ENCODE measurements at regions not wholly inside any gene's neighbourhood (a gene's known extent, or its start where the extent isn't known, plus 50 kb on each side); places are given as distances from the start of the nearest gene placed in this dataset.

DNA sequence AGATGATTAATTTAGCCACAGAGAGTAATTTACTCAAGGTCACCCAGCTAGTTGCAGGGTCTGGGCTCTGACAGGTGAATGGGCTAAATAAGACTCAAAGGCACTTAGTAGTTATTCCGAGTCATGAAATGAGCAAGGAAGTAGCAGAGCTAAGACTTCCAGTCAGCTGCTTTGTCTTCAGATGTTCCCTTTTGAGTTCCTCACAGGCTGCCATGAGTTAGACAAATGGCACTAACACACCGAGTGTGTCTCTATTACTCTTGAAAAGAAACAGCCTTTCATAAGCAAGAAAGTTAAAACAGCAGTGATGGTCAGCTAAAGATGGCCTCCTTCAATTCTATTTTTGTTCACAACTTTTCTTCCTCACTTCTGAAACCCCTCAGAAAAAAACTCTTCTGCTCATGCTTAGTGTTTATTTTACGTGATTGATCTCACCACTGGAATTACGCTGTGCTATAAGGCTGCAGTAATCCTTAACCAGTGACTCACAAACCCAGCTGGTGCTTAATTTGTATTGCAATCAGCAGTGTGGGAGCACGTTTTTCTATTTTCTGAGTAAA lies 389.1 kb downstream of the AASDHPPT start:
- DNase-seq, result no peak

DNA sequence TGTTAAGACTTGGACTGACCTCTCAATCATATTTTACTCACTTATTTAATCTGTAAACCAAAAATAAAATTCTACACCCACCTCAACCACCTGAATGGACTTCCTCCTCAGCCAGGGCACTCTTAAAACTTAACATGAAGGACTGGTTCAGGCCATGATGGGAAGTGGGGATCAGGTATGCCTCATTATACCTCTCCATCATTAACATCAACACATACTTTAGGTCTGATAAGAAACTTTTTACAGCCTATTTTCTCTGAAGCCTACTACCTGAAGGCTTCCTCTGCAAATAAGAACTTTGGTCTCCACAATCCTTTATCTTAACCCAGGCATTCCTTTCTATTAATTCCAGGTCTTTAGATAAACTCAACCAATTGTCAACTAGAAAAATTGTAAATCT lies 390.0 kb downstream of the AASDHPPT start:
- no peak for DNase-seq

DNA sequence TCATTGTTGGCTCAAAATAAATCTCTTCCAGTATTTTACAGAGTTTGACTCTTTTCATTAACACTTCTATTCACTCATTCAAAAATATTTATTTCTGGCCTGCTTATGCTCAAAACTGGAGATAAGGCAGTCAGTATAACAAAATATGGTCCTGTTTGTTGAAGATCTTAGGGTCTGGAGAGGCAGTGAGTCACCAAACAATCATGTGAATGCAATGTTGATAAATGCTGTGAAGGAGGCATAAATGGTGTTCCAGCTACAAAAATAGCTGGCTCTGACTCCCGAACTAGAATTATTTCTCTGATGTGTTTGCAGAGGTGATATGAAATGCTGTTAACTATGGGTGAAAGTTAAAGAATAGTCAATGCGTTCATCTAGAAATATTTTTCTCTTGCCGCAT lies 390.6 kb downstream of the AASDHPPT start:
- DNase-seq, result no peak

DNA sequence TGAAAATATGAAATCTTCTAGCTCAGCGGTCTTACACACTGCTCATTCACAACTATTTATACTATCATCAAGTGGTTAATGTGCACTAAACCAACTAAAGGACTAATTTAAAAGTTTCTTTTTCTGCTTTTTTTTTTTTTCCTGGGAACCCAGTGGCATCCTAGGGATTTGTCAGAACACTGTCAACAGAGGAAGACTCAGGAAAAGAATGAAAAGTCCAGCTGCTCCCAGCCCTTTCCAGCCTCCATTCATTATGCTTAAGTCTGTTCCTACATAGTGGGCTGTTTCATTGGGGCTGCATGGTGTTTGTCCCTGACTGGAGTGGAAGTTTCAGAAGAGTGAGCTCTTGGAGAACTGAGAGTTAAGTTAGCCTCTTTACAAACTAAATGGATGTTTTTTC lies 391.1 kb downstream of the AASDHPPT start:
- no peak for DNase-seq

DNA sequence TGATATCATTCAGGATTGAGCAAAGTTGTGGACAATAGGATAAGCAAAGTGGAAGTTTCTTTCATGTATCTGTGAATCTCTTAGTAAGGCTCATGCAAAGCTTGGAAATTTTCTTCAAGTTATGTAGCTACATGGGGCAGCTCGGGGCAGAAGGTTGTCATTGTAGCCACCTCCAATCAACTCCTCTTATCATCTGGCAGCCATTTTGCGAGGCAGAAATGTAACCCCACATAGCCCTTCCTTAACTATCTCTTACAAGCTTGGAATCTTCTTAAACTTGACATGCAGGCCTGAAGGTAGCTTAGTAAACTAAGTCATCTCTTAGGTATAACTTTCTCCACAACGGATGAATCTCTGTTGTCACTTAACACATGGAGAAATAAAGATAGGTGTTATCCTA lies 392.8 kb downstream of the AASDHPPT start:
- DNase-seq, result no peak

DNA sequence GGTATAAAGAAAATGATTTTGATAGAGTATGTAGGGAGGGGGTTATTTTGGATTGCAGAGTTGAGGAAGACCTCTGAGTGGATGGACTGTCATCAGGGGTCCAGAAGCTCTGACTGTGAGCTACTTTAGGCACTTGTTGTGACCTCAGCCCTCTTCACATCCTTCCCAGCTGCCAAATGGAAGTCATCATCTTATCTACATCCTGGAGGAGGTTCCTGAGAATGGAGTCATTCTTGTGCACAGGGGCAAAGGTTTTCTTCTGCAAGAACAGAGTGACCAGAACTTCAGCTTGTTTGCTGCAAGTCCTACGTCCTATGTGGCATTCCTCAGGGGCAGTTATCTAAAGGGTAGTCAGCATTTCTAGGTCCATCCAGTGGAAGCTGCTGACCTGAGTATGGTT lies 393.8 kb downstream of the AASDHPPT start:
- DNase-seq, result no peak

DNA sequence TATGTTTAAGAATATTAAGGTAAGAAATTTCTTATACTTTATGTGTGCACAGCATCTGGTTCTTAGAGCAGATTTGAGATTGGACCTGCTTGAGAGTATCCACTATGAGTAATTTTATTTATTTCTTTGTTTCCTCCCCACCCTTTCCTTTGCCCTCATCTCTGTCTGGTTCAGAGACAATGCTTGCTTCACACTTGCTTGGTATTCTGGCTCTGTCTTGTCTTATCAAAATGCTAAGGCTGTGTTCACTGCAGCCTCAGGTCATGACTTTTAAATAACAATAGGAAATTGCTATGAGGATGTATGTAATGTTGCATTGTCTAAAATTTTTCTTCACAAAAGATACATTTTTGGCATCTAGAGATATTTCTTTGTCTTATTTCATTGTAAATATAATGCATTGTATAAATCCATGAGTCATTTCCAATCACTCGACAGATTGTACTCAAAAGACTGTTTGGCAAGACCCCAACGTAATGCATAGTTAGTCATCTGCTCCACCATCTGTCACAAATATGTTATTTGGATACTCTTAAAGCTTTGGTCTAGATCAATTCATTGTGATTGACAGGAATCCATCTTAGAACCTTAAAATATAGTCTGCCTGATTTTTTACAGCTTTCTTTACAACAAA lies 395.7 kb downstream of the AASDHPPT start:
- DNase-seq, result no peak

DNA sequence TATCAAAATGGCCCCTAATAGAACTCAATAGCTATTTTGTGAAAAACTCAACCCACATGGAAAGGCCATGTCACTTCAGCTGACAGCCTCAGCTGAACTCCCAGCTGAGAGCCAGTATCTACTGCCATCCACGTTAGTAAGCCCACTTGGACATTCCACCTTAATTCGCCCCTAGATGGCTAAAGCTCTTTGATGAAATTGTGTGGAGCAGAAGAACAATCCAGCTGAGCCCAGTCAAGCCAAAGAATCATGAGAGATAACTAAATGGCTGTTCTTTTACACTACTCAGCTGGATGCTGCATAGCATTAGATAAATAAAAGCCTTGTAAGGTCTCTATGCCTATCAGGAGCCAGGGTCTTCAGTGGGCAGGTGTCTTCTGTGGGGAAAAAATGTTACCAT lies 396.8 kb downstream of the AASDHPPT start:
- DNase-seq, result no peak

DNA sequence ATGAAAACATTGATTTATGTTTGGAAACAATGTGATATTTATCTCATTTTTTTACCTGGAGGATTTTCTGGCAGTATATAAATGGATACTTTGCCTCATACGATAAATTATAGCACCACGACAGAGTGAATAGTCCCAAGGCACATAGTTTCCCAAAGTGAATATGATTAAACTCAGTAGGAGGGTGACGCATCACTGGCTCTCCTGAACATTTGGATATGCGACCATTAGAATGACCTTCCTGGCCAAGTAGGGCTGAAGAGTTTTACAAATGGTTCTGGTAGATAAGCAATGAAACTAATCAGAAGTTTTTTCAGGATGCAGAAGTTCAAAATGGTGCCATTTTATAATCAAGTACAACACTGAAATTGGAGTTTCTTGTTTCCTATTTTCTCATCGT lies 397.7 kb downstream of the AASDHPPT start:
- DNase-seq, result no peak

DNA sequence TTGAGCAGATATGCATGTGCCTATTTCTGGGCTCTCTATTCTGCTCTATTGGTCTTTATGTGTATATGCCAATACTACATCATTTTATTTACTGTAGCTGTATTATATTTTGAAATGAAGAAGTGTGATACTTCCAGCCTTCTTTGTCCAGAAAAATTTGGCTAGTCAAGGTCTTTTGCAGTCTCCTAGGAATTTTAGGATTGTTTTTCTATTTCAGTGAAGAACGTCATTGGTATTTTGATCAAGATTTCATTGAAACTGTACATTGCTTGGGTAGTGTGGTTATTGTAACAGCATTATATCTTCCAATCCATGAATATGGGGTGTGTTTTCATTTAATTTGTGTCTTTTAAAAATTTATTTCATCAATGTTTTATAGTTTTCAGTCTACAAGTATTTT lies 400.3 kb downstream of the AASDHPPT start:
- no peak for DNase-seq

DNA sequence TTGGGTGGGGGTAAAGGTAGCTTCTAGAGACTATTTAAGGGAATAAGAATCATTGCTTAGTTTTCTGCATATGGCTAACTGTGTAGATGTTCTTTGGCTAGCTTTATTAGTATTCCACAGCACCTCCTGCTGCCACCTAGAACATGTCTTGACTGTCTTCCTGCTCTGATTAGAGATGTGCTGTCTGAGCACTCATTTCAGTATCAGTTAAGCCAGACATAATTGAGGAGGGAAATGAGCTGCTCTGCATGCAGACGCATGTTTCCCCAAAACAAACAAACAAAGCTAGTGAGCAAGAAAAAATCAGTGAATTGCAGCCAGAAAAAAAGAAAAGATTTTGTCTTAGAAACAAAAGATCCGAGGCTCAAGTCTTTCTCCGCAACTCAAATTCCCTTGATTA lies 402.2 kb downstream of the AASDHPPT start:
- no peak for DNase-seq

DNA sequence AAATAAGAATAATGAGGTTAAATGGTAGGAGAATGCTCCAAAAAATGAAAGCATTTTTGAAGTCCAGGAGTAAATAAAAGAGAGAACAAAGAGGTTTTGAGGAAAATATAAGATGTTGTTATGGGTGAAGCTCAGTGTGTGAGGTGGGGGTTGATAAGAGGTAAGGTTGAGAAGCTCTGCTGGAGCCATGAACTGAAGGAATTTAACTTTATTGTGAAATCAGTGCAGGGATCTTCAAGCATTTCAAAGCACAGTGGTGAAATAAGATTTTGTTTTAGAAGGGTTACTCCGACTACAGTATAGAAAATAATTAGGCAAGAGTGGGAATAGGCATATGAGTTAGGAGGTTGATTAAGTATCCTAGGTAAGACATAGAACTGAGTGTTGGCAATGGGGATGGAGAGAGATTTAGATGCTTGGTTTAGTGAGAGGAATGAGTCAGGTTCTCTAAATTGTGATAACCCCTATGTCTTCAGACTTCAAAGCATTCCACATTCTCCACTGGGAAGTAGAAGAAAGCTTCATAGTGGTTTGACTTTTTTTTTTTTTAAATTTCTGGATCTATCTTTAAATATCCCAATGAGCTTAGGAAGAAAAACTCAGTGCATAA lies 403.2 kb downstream of the AASDHPPT start:
- no peak for DNase-seq

DNA sequence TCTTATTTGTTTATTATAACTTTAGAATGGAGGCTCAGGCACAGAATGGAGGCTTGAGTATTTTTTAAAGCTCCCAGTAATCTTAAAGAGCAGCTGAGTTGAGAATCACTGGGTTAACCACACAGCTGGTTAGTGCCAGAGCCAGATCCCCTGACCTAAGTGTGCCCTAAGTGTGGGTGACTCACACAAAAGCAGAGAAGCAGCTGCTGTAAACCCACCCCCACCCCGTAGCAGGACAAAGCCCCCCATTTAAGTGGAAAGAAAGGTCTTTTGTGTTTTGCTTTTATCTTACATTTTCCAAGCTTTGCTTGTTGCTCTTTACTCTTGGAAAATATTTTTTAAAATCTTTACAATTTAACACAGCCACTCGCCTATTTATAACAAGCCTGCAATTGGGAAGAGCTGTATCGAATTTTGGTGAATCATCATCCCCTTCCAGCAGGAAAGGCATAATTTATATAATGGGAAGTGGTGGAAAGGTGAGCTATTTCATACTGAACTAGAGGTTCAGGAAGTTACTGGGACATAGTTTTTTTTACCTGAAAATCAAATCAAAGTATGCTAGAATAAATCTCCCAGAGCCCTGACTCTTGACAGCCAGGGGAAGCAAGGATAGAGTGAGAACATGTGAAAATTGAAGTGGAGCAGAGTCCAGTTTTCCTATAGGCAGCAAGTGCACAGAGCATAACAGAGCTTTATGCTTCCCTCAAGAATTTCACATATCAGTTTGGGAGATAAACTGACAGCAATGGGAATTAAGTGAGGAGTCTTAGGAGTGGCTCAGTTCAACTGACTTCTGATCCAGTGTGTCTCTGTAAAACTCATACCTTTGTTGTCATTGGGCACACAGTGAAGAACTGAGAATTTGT lies 405.7 kb downstream of the AASDHPPT start:
- no peak for DNase-seq

DNA sequence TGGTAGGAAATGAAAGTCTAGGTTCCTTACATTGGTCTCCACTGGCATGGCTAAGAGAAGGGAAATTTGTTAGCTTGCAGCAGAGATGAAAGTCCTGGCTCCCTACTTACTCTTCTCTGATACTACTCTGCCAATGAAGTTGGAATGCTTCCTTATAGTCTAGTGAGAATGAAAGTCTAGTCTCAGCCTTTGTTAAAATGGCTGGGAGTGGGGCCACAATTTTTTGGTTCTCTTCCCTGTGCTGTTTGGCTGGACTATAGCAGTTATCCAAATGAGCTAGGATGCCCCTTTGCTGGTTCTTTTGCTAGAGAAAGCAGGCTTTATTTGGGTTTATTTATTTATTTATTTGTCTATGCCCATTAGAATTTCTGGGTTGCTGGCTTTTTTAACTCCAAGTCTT lies 414.3 kb downstream of the AASDHPPT start:
- no peak for DNase-seq

DNA sequence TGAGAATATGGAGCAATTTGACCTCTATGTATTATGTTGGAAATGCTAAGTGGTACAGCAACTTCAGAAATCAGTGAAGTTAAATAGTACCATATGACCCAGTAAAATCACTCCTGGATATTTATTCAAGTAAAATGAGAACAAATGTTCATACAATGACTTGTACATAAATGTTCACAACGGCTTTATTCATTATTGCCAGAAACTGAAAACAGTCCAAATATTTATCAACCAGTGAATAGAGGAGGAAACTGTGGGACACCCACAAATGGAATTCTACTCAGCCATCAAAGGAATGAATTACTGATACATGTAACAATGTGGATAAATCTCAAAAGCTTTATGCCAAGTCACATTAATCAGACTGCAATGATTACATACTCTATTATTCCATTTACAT lies 416.3 kb downstream of the AASDHPPT start:
- no peak for DNase-seq

DNA sequence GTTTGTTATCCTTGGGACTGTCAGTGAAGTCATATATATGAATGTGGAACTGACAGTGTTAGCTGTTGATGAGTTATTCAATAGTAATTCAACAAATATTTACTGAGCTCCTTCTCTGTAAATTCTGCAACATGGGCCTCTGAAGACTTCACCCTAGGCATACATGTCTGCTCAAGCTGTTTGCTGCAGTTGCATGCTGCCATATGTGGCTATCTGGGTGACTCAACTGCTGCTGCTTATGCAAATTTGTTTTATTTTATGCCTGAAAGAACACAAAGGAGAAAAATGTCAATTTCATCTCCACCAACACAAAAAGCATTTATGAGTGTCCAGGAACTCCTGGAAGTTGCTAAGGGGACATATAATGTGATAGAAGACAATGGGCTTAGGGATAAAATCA lies 417.6 kb downstream of the AASDHPPT start:
- DNase-seq, result no peak

DNA sequence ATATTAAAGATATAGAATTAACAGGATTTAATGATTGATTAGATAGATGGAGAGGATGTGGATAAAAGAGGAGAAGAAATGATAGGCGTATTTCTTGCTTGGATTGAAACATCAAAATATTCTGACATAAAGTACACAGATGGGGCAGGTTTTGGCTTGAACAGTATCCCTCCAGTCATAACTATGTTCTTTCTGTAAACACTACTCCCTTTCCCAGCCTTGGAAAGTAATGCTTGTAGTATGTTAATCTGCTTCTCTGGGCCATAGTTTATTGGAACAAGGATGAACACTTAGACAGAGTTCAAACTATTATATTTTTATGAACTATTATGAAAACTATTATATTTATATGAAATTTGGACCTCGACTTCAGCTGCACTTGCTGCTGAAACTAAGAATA lies 419.2 kb downstream of the AASDHPPT start:
- no peak for DNase-seq

DNA sequence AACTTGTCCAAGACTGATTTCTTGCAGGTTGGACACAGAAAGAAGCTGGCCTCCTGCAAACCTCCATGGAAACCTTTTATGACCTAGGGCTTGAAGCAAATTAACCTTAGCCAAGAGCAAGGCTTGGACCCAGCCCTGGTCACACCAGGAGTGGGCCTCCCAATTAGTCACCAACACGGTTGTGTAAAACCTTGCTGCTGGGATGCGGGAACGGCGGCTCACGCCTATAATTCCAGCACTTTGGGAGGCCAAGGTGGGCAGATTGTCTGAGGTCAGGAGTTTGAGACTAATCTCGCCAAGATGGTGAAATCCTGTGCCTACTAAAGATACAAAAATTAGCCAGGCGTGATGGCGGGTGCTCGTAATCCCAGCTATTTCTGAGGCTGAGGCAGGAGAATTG lies 419.9 kb downstream of the AASDHPPT start:
- DNase-seq, result no peak

DNA sequence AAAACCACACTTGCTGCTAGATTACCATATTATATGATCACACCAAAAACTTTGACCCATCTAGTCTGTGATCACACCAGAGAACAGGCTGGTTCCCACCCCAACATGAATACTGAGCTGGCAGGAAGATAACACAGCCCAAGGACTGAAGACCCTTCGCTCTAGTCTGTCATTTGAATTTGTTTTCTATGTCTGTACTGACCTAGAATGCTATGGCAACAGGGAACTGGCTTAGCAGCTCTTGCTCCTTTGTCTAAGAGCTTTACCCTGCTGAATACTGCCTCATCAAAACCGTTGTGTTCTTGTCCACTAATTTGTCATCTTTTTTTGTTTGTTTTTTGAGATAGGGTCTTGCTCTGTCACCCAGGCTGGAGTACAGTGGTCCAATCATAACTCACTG lies 420.4 kb downstream of the AASDHPPT start:
- DNase-seq, result no peak

DNA sequence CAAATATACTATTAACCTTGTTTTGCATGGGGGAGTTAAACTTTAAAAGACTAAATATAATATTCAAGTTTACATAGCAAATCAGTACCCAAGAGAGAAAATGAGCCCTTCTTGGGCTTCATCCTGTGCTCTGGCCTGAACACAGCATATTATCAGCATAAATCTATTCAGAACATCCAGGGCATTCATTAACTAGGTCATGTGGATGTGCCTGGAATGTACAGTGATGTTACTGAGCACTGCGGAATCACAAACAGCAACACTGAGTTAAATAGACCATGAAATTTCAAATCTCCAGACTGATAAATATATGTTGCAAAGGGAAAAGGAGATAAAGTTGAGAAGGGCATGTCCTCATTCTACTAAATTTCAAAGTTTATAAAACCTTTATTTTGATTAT lies 426.4 kb downstream of the AASDHPPT start:
- no peak for DNase-seq

DNA sequence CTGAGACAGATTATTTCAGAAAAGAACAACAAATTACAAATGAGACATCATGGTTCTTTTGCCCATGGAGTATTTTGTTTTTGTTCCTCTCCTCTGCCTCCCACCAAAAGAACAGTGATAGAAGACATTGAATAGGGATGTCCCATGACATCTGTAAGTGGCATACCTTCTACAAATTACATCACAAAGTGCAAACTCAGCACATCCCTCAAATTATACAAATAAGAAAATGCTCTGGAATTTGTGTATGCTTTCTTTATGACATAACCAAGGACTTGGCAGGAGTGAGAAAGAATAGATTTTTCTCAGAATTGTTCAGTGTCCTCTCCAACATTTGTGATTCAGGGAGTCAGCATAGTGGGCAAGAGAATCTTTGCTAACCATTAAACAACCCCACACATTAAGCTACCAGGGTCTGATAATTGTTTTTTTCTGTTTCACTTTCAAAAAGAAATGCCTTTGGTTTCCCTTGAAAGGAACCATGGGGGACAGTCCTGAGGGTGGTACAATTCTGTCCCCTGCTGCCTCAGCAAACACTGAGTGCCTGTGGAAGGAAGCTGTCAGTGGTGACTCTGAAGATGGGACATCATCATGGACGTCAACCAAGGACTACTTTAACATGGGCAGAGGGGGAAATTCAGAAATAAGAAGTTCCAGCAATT lies 430.3 kb downstream of the AASDHPPT start:
- DNase-seq, result no peak

DNA sequence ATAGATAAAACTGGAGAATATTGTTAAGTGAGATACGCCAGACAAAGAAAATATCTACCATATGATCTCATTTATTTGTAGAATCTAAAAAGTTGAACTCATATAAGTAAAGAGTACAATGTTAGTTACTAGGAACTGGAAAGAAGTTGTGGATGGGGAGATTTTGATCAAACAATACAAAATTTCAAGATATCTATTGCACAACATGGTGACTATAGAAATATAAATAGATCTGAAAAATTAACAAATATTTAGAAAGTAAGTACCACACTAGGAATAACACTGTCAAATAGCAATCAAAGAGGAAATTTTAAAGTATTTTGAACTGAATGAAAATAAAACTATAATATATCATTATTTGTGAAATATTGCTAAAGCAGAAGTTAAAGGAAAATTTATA lies 437.2 kb downstream of the AASDHPPT start:
- no peak for DNase-seq

DNA sequence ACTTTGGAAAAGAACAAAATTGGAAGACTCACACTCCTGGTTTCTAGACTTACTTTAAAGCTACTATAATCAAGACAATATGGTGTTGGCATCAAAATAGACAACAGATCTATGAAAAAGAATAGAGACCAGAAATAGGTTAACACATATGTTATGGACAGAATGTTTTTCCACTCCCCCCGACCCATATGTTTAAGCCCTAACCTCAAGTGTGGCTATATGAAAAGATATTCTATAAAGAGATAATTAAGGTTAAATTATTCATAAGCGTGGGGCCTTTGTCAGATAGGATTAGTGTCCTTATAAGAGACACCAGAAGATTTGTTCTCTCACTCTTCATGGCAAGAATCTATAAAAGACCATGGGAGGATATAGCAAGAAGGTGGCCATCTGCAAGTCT lies 440.0 kb downstream of the AASDHPPT start:
- DNase-seq, result no peak
